PC-3 (cell line): ENCODE measurements at regions not wholly inside any gene's neighbourhood (a gene's known extent, or its start where the extent isn't known, plus 50 kb on each side); places are given as distances from the start of the nearest gene placed in this dataset.

Experiments
- ATAC-seq: fragments of 200-7000 bp; cut with Tn5 transposase; 2 replicates; pipeline ENCODE4 v1.9.1; 2020; ENCODE audit warnings: mild to moderate bottlenecking, moderate library complexity
- BruUV-seq: library from RNA; stranded (reverse); fragments of 400-500 nt; replicated peaks from 2 replicates; lab custom pipeline; 2021; lab: Mats Ljungman, UMichigan
- CTCF ChIA-PET: fragments of 300-600 bp; sonication (Branson Sonifier 250); formaldehyde crosslinking; loops from one replicate; lab custom pipeline; 2022; ENCODE audit warnings: antibody characterized with exemption; lab: Charles Lee
- POLR2A ChIA-PET: fragments of 300-600 bp; sonication (Branson Sonifier 250); formaldehyde crosslinking; loops from one replicate; lab custom pipeline; 2022; ENCODE audit warnings: antibody characterized with exemption; ENCODE audit not compliant: unreplicated experiment; lab: Charles Lee
- DNase-seq: peaks from one replicate; pipeline ENCODE4 v3.0.0-alpha.2; 2015
- H2AFZ ChIP-seq: fragments of 300-600 bp; sonication (generic); 2 replicates; pipeline ENCODE4 v1.6.0; 2016; ENCODE audit warnings: antibody characterized with exemption, low read length
- H3F3A ChIP-seq: fragments of 300-600 bp; sonication (generic); one replicate; pipeline ENCODE4 v1.6.0; 2017; ENCODE audit warnings: antibody characterized with exemption, low read length, control low read depth, mild to moderate bottlenecking; ENCODE audit not compliant: unreplicated experiment
- H3K27ac ChIP-seq: fragments of 300-600 bp; sonication (generic); 2 replicates; pipeline ENCODE4 v1.5.1; 2016; ENCODE audit warnings: mild to moderate bottlenecking, low read length
- H3K27me3 ChIP-seq: fragments of 300-600 bp; sonication (generic); 2 replicates; pipeline ENCODE4 v1.6.1; 2016; ENCODE audit warnings: low read length, mixed read lengths
- H3K36me3 ChIP-seq: fragments of 300-600 bp; sonication (generic); 2 replicates; pipeline ENCODE4 v1.6.1; 2016; ENCODE audit warnings: low read depth, mixed run types, low read length, mixed read lengths
- H3K4me1 ChIP-seq: fragments of 300-600 bp; sonication (generic); 2 replicates; pipeline ENCODE4 v1.5.1; 2016; ENCODE audit warnings: low read length; ENCODE audit not compliant: insufficient read depth
- H3K4me2 ChIP-seq: fragments of 300-600 bp; sonication (generic); 2 replicates; pipeline ENCODE4 v1.6.0; 2016; ENCODE audit warnings: low read length
- H3K4me3 ChIP-seq: fragments of 300-600 bp; sonication (generic); 2 replicates; pipeline ENCODE4 v1.5.1; 2016; ENCODE audit warnings: mild to moderate bottlenecking, low read length, mixed read lengths
- H3K79me2 ChIP-seq: fragments of 300-600 bp; sonication (generic); 2 replicates; pipeline ENCODE4 v1.6.1; 2017; ENCODE audit warnings: low read length, mixed read lengths
- H3K9ac ChIP-seq: fragments of 300-600 bp; sonication (generic); 2 replicates; pipeline ENCODE4 v1.6.0; 2016; ENCODE audit warnings: mild to moderate bottlenecking, low read length
- H3K9me2 ChIP-seq: fragments of 300-600 bp; sonication (generic); replicated peaks from 2 replicates; pipeline ENCODE4 v1.6.1; 2016; ENCODE audit warnings: mixed run types, low read length, mixed read lengths
- H3K9me3 ChIP-seq: fragments of 300-600 bp; sonication (generic); 2 replicates; pipeline ENCODE4 v1.6.1; 2016; ENCODE audit warnings: low read length, mixed read lengths
- H4K20me1 ChIP-seq: fragments of 300-600 bp; sonication (generic); 2 replicates; pipeline ENCODE4 v1.6.1; 2016; ENCODE audit warnings: low read length, mixed read lengths
- CTCF ChIP-seq: fragments of 300-600 bp; sonication (generic); conservative IDR thresholded peaks from 2 replicates; pipeline ENCODE4 v1.5.1; 2017; ENCODE audit warnings: antibody characterized with exemption, low read depth, mild to moderate bottlenecking, low read length
- EZH2 ChIP-seq: fragments of 300-600 bp; sonication (generic); IDR thresholded peaks from one replicate; pipeline ENCODE4 v1.6.1; 2017; ENCODE audit warnings: antibody characterized with exemption, mild to moderate bottlenecking, low read length; ENCODE audit not compliant: unreplicated experiment
- EZH2phosphoT487 ChIP-seq: fragments of 300-600 bp; sonication (generic); IDR thresholded peaks from 2 replicates; pipeline ENCODE4 v1.6.1; 2018; ENCODE audit warnings: mild to moderate bottlenecking, antibody characterized with exemption, low read length, borderline replicate concordance
- intact Hi-C: fragments of 100-400 bp; cut with micrococcal nuclease; formaldehyde crosslinking; loops from 2 replicates; pipeline ENCODE4 v1.9.0; 2023

GRCh38 chr15:77709135-77709886 is 76.6 kb upstream of the LINGO1 start:
- DNase-seq (no peak), ATAC-seq (no peak)
- H3F3A ChIP-seq = no peaks in the 10 kb centered on the region
- no peak for TF ChIP-seq EZH2
- TF ChIP-seq EZH2phosphoT487 = no peak
- TF ChIP-seq CTCF = no peak
- no peaks in the 10 kb centered on the region for H3K9me2 ChIP-seq
- no peak overlapping the region for H3K9ac ChIP-seq
- peaks cover 9% of the 10 kb centered on the region for H3K27me3 ChIP-seq
- no peaks in the 10 kb centered on the region for H3K9me3 ChIP-seq
- no peak overlapping the region for H3K4me3 ChIP-seq
- no peak overlapping the region for H2AFZ ChIP-seq
- no peaks in the 10 kb centered on the region for H4K20me1 ChIP-seq
- no peaks in the 10 kb centered on the region for H3K4me1 ChIP-seq
- no TSS peak for BruUV-seq
- no peaks in the 10 kb centered on the region for H3K36me3 ChIP-seq
- no peak overlapping the region for H3K4me2 ChIP-seq
- no peaks in the 10 kb centered on the region for H3K79me2 ChIP-seq
- POLR2A ChIA-PET = no interaction called here
- CTCF ChIA-PET = no interaction called here
- intact Hi-C loops = no loop called here
- no peak overlapping the region for H3K27ac ChIP-seq

- POLR2A ChIA-PET = no interaction called here
- H3K9me2 ChIP-seq = no peaks in the 10 kb centered on the region
Measured at GRCh38 chr15:77706482-77707244, 74.0 kb upstream of the LINGO1 start.

More at GRCh38 chr15:77706482-77707244, 74.0 kb upstream of the LINGO1 start:
- CTCF ChIA-PET = no interaction called here
- Histone ChIP-seq H3K9me3 (no peaks in the 10 kb centered on the region), H3K27ac (no peak overlapping the region), H3K4me3 (no peak overlapping the region), H3F3A (no peaks in the 10 kb centered on the region), H4K20me1 (no peaks in the 10 kb centered on the region), H3K9ac (no peak overlapping the region), H3K4me1 (no peaks in the 10 kb centered on the region), H2AFZ (no peak overlapping the region), H3K4me2 (no peak overlapping the region), H3K79me2 (no peaks in the 10 kb centered on the region), H3K36me3 (no peaks in the 10 kb centered on the region), H3K27me3 (peaks cover 16% of the 10 kb centered on the region)
- intact Hi-C loops = no loop called here
- no peak for DNase-seq
- TF ChIP-seq EZH2 (no peak), CTCF (no peak), EZH2phosphoT487 (no peak)
- ATAC-seq = no peak
- BruUV-seq = no TSS peak
